ENCODE measurements at regions not wholly inside any gene's neighbourhood (a gene's known extent, or its start where the extent isn't known, plus 50 kb on each side); places are given as distances from the start of the nearest gene placed in this dataset.

DNA sequence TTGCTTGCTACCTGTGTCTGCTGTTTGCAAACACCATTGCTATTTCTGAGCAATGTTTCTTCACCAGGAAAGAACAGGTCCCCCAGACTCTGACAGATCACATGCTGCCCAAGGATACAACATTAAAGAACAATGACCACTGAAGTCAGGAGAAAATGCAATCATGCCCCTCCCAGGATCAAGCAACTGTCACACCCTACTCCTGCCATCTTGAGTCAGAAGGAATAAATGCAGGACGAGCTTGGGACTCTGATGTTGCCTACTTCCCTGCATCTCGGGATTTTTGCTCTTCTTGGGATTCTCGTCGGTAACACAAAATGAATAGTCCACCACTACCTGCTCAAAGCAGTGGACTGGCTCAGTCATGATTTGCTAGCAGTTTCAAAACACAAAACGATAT lies 490.6 kb downstream of the COG6 start:
- Histone ChIP-seq H3K4me1 (ENCODE audit: insufficient read depth, low read length, poor library complexity, severe bottlenecking) (peaks cover 48% of the 10 kb centered on the region), H2AFZ (ENCODE audit: low read length) (no peak overlapping the region), H3K36me3 (ENCODE audit: insufficient read depth, low read length) (no peaks in the 10 kb centered on the region), H3K27ac (ENCODE audit: low read depth, low read length, poor library complexity, severe bottlenecking) (no peak overlapping the region), H3K4me2 (ENCODE audit: low read length) (peak overlapping the region; percentile 25; the same call in 1 of the 2 replicates), H4K20me1 (ENCODE audit: insufficient read depth, low read length) (no peaks in the 10 kb centered on the region), H3K79me2 (ENCODE audit: insufficient read depth, low read depth, low read length) (no peaks in the 10 kb centered on the region), H3K9me2 (ENCODE audit: insufficient read depth, low read length) (no peaks in the 10 kb centered on the region), H3K9me3 (ENCODE audit: low read length) (no peaks in the 10 kb centered on the region), H3K4me3 (ENCODE audit: low read depth, low read length, poor library complexity, severe bottlenecking) (no peak overlapping the region)
- peak; percentile 24 for DNase-seq (ENCODE audit: low spot score)
- no TSS peak for BruUV-seq (replicated peaks)
- intact Hi-C loops (cut with micrococcal nuclease; ENCODE audit: unreplicated experiment) = loop anchor here (5.0 kb wide), 1 partner anchor 79 kb away; no protein-coding TSS in a partner anchor
- POLR2A ChIA-PET = interaction anchor here (0.6 to 1.3 kb wide), 5 partner anchors 11 to 133 kb away, joined by 3 to 4 read pairs (median 3); no protein-coding TSS in a partner anchor
- TF ChIP-seq CTCF (conservative IDR thresholded peaks at IDR 0.05; ENCODE audit: low read length) = peak; percentile 63
- TF ChIP-seq EZH2phosphoT487 (IDR thresholded peaks at IDR 0.05; ENCODE audit: borderline replicate concordance, low read depth, low read length) = no peak
- CTCF ChIA-PET (ENCODE audit: unreplicated experiment) = interaction anchor here (0.6 kb wide), 1 partner anchor 19 kb away, joined by 3 read pairs; no protein-coding TSS in a partner anchor

- H3K9me2 ChIP-seq (ENCODE audit: insufficient read depth, low read length) = no peaks in the 10 kb centered on the region
- no peak overlapping the region for H2AFZ ChIP-seq (ENCODE audit: low read length)
- no peaks in the 10 kb centered on the region for H3K36me3 ChIP-seq (ENCODE audit: insufficient read depth, low read length)
- CTCF ChIA-PET (ENCODE audit: unreplicated experiment) = interaction anchor here (1.2 kb wide), 1 partner anchor 35 kb away, joined by 3 read pairs; no protein-coding TSS in a partner anchor
- H4K20me1 ChIP-seq (ENCODE audit: insufficient read depth, low read length) = no peaks in the 10 kb centered on the region
- H3K9me3 ChIP-seq (ENCODE audit: low read length) = no peaks in the 10 kb centered on the region
- peak overlapping the region; percentile 25; the same call in 1 of the 2 replicates for H3K4me2 ChIP-seq (ENCODE audit: low read length)
- POLR2A ChIA-PET = interaction anchor here (0.6 to 1.3 kb wide), 5 partner anchors 21 to 672 kb away, joined by 3 to 4 read pairs (median 3); no protein-coding TSS in a partner anchor
- H3K79me2 ChIP-seq (ENCODE audit: insufficient read depth, low read depth, low read length) = no peaks in the 10 kb centered on the region
- peaks cover 48% of the 10 kb centered on the region for H3K4me1 ChIP-seq (ENCODE audit: insufficient read depth, low read length, poor library complexity, severe bottlenecking)
- DNase-seq (ENCODE audit: low spot score) = peak; percentile 47
- no TSS peak for BruUV-seq (replicated peaks)
- H3K4me3 ChIP-seq (ENCODE audit: low read depth, low read length, poor library complexity, severe bottlenecking) = no peak overlapping the region
- H3K27ac ChIP-seq (ENCODE audit: low read depth, low read length, poor library complexity, severe bottlenecking) = no peak overlapping the region
- no peak for TF ChIP-seq EZH2phosphoT487 (IDR thresholded peaks at IDR 0.05; ENCODE audit: borderline replicate concordance, low read depth, low read length)
- no peak for TF ChIP-seq CTCF (conservative IDR thresholded peaks at IDR 0.05; ENCODE audit: low read length)
- intact Hi-C loops (cut with micrococcal nuclease; ENCODE audit: unreplicated experiment) = loop anchor here (5.0 kb wide), 1 partner anchor 79 kb away; no protein-coding TSS in a partner anchor
Measured at GRCh38 chr13:40146611-40147117, 491.2 kb downstream of the COG6 start.

- POLR2A ChIA-PET = interaction anchor here (0.7 to 1.1 kb wide), 3 partner anchors 8 to 517 kb away, joined by 3 to 4 read pairs (median 4); no protein-coding TSS in a partner anchor
- Histone ChIP-seq H3K4me2 (ENCODE audit: low read length) (no peak overlapping the region), H3K4me1 (ENCODE audit: insufficient read depth, low read length, poor library complexity, severe bottlenecking) (peaks cover 48% of the 10 kb centered on the region), H3K79me2 (ENCODE audit: insufficient read depth, low read depth, low read length) (no peaks in the 10 kb centered on the region), H2AFZ (ENCODE audit: low read length) (no peak overlapping the region), H3K36me3 (ENCODE audit: insufficient read depth, low read length) (no peaks in the 10 kb centered on the region), H3K4me3 (ENCODE audit: low read depth, low read length, poor library complexity, severe bottlenecking) (no peak overlapping the region), H3K9me3 (ENCODE audit: low read length) (no peaks in the 10 kb centered on the region), H4K20me1 (ENCODE audit: insufficient read depth, low read length) (no peaks in the 10 kb centered on the region), H3K9me2 (ENCODE audit: insufficient read depth, low read length) (no peaks in the 10 kb centered on the region), H3K27ac (ENCODE audit: low read depth, low read length, poor library complexity, severe bottlenecking) (no peak overlapping the region)
- BruUV-seq (replicated peaks) = no TSS peak
- TF ChIP-seq EZH2phosphoT487 (IDR thresholded peaks at IDR 0.05; ENCODE audit: borderline replicate concordance, low read depth, low read length) = no peak
- TF ChIP-seq CTCF (conservative IDR thresholded peaks at IDR 0.05; ENCODE audit: low read length) = no peak
- DNase-seq (ENCODE audit: low spot score) = no peak
- CTCF ChIA-PET (ENCODE audit: unreplicated experiment) = interaction anchor here (1.2 kb wide), 1 partner anchor 36 kb away, joined by 3 read pairs; no protein-coding TSS in a partner anchor
- intact Hi-C loops (cut with micrococcal nuclease; ENCODE audit: unreplicated experiment) = loop anchor here (5.0 kb wide), 1 partner anchor 81 kb away; no protein-coding TSS in a partner anchor
Measured at GRCh38 chr13:40148101-40148500, 492.6 kb downstream of the COG6 start.
